K562 (cell line): ENCODE measurements at regions not wholly inside any gene's neighbourhood (a gene's known extent, or its start where the extent isn't known, plus 50 kb on each side); places are given as distances from the start of the nearest gene placed in this dataset.

ENCODE experiments used
- BMI1 ChIP-seq: fragments of 150-350 bp; IDR thresholded peaks from 2 replicates; pipeline ENCODE4 v1.6.1; 2014; ENCODE audit warnings: low read length
- BRF1 ChIP-seq: IDR thresholded peaks from 3 replicates; pipeline ENCODE4 v1.6.1; 2011; ENCODE audit warnings: borderline replicate concordance, mild to moderate bottlenecking; ENCODE audit not compliant: insufficient read length; ENCODE audit errors: extremely low read depth
- CEBPG ChIP-seq, 3 experiments: fragments of 200-800 bp in 1 of 3; sonication (Bioruptor generic) in 1 of 3; sonication (generic) in 1 of 3; formaldehyde crosslinking in 1 of 3; IDR thresholded peaks in 2 of 3; conservative IDR thresholded peaks in 1 of 3; 2 replicates each; pipeline versions ENCODE4 v1.6.1 to v1.8.0; 2016 to 2022; ENCODE audit warnings: missing compliant biosample characterization in 2 of 3, missing genetic modification characterization in 2 of 3, mild to moderate bottlenecking in 1 of 3, missing genetic modification reagents in 1 of 3
- DDX20 ChIP-seq: fragments of 450-650 bp; IDR thresholded peaks from 2 replicates; pipeline ENCODE4 v1.6.1; 2016; ENCODE audit warnings: missing genetic modification characterization, low read depth, mild to moderate bottlenecking, missing compliant biosample characterization, moderate library complexity
- EHMT2 ChIP-seq: fragments of 450-650 bp; IDR thresholded peaks from 2 replicates; pipeline ENCODE4 v1.6.1; 2018; ENCODE audit warnings: antibody characterized with exemption
- EP300 ChIP-seq: IDR thresholded peaks from 2 replicates; pipeline ENCODE4 v1.6.1; 2012; ENCODE audit warnings: low read length, improper control_type of control experiment
- HDAC8 ChIP-seq: fragments of 450-650 bp; IDR thresholded peaks from 2 replicates; pipeline ENCODE4 v1.6.1; 2016; ENCODE audit warnings: mild to moderate bottlenecking, missing genetic modification characterization, moderate library complexity, missing compliant biosample characterization
- HLTF ChIP-seq: fragments of 450-650 bp; IDR thresholded peaks from 2 replicates; pipeline ENCODE4 v1.6.1; 2016
- NR2C2 ChIP-seq, 2 experiments: fragments of 200-800 bp in 1 of 2; sonication (Bioruptor generic) in 1 of 2; sonication (generic) in 1 of 2; formaldehyde crosslinking in 1 of 2; IDR thresholded peaks; 2 replicates each; pipeline versions ENCODE4 v1.6.1 to v1.8.0; 2016 to 2022; ENCODE audit warnings: mild to moderate bottlenecking in 1 of 2, missing compliant biosample characterization in 1 of 2, missing genetic modification characterization in 1 of 2, missing genetic modification reagents in 1 of 2
- NRF1 ChIP-seq, 2 experiments: fragments of 450-650 bp; IDR thresholded peaks in 1 of 2; conservative IDR thresholded peaks in 1 of 2; 2 replicates each; pipeline ENCODE4 v1.6.1; 2014; ENCODE audit warnings: mild to moderate bottlenecking in 2 of 2
- PHF8 ChIP-seq: fragments of 200-600 bp; sonication (generic); IDR thresholded peaks from 2 replicates; pipeline ENCODE4 v1.6.1; 2012; ENCODE audit warnings: mixed run types, mild to moderate bottlenecking, inconsistent platforms, low read length, moderate library complexity, borderline replicate concordance
- SREBF2 ChIP-seq: sonication (generic); formaldehyde crosslinking; IDR thresholded peaks from 2 replicates; pipeline ENCODE4 v1.4.0; 2020; ENCODE audit warnings: mild to moderate bottlenecking, missing genetic modification reagents
- TAF7 ChIP-seq: fragments of 450-650 bp; IDR thresholded peaks from 2 replicates; pipeline ENCODE4 v1.6.1; 2016; ENCODE audit warnings: missing genetic modification characterization, missing compliant biosample characterization
- ZBTB7A ChIP-seq: IDR thresholded peaks from 2 replicates; pipeline ENCODE4 v1.6.1; 2011; ENCODE audit warnings: low read depth, mild to moderate bottlenecking, low read length, moderate library complexity, borderline replicate concordance; ENCODE audit not compliant: control insufficient read depth
- ZC3H11A ChIP-seq: IDR thresholded peaks from 2 replicates; pipeline ENCODE4 v1.6.1; 2012; ENCODE audit warnings: low read depth, low read length, improper control_type of control experiment
- ZNF408 ChIP-seq: fragments of 250-450 bp; sonication (Bioruptor Pico); IDR thresholded peaks from 2 replicates; pipeline ENCODE4 v1.4.0; 2020; ENCODE audit warnings: low read depth, mild to moderate bottlenecking, moderate library complexity
- ZNF75A ChIP-seq: fragments of 450-650 bp; formaldehyde crosslinking; IDR thresholded peaks from 2 replicates; pipeline ENCODE4 v1.4.0; 2020; ENCODE audit warnings: mild to moderate bottlenecking
- ZNF780A ChIP-seq: fragments of 250-450 bp; sonication (Bioruptor Pico); IDR thresholded peaks from 2 replicates; pipeline ENCODE4 v1.5.0; 2021; ENCODE audit warnings: mild to moderate bottlenecking
- TF ChIP-seq, protein P1 (sequence below): fragments of 250-450 bp; sonication (Bioruptor Pico); IDR thresholded peaks from 2 replicates; pipeline ENCODE4 v1.5.0; 2021
- TF ChIP-seq, protein P2 (sequence below): fragments of 250-450 bp; sonication (Bioruptor Pico); IDR thresholded peaks from 2 replicates; pipeline ENCODE4 v1.8.0; 2022; ENCODE audit warnings: inconsistent platforms
- TF ChIP-seq, protein P3 (sequence below): fragments of 450-650 bp; IDR thresholded peaks from 2 replicates; pipeline ENCODE4 v1.6.1; 2016; ENCODE audit warnings: missing biosample characterization, missing genetic modification characterization
- TF ChIP-seq, protein P4 (sequence below), 2 experiments: fragments of 250-450 bp in 1 of 2; fragments of 450-650 bp in 1 of 2; sonication (Bioruptor Pico) in 1 of 2; IDR thresholded peaks; 2 replicates each; pipeline versions ENCODE4 v1.6.1 to v1.8.0; 2016 to 2021; ENCODE audit warnings: mild to moderate bottlenecking in 2 of 2, moderate library complexity in 2 of 2, missing compliant biosample characterization in 1 of 2, missing genetic modification characterization in 1 of 2

DNA sequence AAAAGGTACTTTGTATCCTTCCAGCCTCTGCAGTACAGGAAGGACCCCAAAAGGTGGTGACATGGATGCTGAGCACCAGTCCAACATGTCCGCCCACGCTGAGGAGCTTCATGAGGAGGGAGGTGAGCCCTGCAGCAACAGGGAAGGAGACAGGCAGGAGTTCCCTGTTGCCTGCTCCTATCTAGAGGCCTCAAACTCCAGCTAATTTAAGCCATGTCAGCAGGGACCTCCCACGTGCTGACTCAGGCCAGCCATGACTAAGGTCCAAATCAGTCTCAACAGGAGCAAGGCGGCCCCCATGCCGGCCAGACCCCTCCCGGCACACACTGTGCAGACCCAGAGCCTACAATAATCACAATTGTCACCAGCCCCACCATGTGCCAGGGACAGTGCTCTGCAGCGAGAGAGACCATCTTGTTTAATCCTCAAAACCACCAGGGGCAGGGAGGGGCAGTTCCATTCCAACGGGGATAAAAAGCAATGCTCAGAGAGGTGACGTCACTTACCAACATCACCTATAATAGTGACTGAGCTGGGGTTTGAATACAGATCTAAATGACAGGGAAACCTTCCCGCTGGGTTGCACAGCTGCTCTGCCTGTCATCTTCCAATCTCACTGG lies 54.5 kb upstream of the GATA2 start (continued):
- TF ChIP-seq, protein P1, sequence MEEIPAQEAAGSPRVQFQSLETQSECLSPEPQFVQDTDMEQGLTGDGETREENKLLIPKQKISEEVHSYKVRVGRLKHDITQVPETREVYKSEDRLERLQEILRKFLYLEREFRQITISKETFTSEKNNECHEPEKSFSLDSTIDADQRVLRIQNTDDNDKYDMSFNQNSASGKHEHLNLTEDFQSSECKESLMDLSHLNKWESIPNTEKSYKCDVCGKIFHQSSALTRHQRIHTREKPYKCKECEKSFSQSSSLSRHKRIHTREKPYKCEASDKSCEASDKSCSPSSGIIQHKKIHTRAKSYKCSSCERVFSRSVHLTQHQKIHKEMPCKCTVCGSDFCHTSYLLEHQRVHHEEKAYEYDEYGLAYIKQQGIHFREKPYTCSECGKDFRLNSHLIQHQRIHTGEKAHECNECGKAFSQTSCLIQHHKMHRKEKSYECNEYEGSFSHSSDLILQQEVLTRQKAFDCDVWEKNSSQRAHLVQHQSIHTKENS (CRISPR knock-in tag), result no peak
- TF ChIP-seq EHMT2, result no peak
- TF ChIP-seq ZC3H11A, result no peak
- no peak; the same call in 1 of the 2 replicates for TF ChIP-seq DDX20 (tag)
- TF ChIP-seq PHF8, result no peak; the same call in 1 of the 2 replicates
- TF ChIP-seq BMI1, result no peak
- TF ChIP-seq, protein P2, sequence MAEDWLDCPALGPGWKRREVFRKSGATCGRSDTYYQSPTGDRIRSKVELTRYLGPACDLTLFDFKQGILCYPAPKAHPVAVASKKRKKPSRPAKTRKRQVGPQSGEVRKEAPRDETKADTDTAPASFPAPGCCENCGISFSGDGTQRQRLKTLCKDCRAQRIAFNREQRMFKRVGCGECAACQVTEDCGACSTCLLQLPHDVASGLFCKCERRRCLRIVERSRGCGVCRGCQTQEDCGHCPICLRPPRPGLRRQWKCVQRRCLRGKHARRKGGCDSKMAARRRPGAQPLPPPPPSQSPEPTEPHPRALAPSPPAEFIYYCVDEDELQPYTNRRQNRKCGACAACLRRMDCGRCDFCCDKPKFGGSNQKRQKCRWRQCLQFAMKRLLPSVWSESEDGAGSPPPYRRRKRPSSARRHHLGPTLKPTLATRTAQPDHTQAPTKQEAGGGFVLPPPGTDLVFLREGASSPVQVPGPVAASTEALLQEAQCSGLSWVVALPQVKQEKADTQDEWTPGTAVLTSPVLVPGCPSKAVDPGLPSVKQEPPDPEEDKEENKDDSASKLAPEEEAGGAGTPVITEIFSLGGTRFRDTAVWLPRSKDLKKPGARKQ (CRISPR knock-in tag), result no peak
- TF ChIP-seq HLTF, result no peak
- peak; percentile 18 to 33; a peak in 2 of 4 replicates for TF ChIP-seq NRF1 (conservative IDR thresholded peaks at IDR 0.05 in 1 of 2, IDR thresholded peaks at IDR 0.05 in 1 of 2)
- no peak for TF ChIP-seq CEBPG (CRISPR knock-in tag; IDR thresholded peaks at IDR 0.05)
- no peak for TF ChIP-seq CEBPG (tag; conservative IDR thresholded peaks at IDR 0.05 in 1 of 2, IDR thresholded peaks at IDR 0.05 in 1 of 2)
- TF ChIP-seq EP300, result peak; percentile 68; the same call in 1 of the 2 replicates
- TF ChIP-seq BRF1, result no peak
- TF ChIP-seq ZNF780A (CRISPR knock-in tag), result no peak
- TF ChIP-seq ZBTB7A, result peak; percentile 85
- TF ChIP-seq ZNF408 (CRISPR knock-in tag), result no peak
- TF ChIP-seq SREBF2 (CRISPR knock-in tag), result no peak
- TF ChIP-seq HDAC8 (tag), result peak; percentile 73; the same call in 1 of the 2 replicates
- no peak for TF ChIP-seq ZNF75A (CRISPR knock-in tag)
- TF ChIP-seq NR2C2 (CRISPR knock-in tag; IDR thresholded peaks at IDR 0.05), result no peak
- TF ChIP-seq NR2C2 (tag; IDR thresholded peaks at IDR 0.05), result peak; percentile 71
- TF ChIP-seq TAF7 (tag), result 0 out of 2 replicates have a peak, but pooled peaks have one; percentile 11
- TF ChIP-seq, protein P3, sequence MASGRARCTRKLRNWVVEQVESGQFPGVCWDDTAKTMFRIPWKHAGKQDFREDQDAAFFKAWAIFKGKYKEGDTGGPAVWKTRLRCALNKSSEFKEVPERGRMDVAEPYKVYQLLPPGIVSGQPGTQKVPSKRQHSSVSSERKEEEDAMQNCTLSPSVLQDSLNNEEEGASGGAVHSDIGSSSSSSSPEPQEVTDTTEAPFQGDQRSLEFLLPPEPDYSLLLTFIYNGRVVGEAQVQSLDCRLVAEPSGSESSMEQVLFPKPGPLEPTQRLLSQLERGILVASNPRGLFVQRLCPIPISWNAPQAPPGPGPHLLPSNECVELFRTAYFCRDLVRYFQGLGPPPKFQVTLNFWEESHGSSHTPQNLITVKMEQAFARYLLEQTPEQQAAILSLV (tag), result no peak
- TF ChIP-seq, protein P4, sequence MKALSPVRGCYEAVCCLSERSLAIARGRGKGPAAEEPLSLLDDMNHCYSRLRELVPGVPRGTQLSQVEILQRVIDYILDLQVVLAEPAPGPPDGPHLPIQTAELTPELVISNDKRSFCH (CRISPR knock-in tag; IDR thresholded peaks at IDR 0.05), result no peak
- TF ChIP-seq, protein P4 (tag; IDR thresholded peaks at IDR 0.05), result peak; percentile 47; the same call in 1 of the 2 replicates
